HepG2 (cell line): ENCODE measurements at regions not wholly inside any gene's neighbourhood (a gene's known extent, or its start where the extent isn't known, plus 50 kb on each side); places are given as distances from the start of the nearest gene placed in this dataset.

Experiments
- ATAC-seq: fragments of 200-7000 bp; cut with Tn5 transposase; 3 replicates; pipeline ENCODE4 v1.9.1; 2020; ENCODE audit warnings: mild to moderate bottlenecking, moderate library complexity
- BruUV-seq: library from RNA; stranded (reverse); fragments of 400-500 nt; replicated peaks from 2 replicates; lab custom pipeline; 2021; lab: Mats Ljungman, UMichigan
- CTCF ChIA-PET: fragments of 300-600 bp; formaldehyde crosslinking; extraction: SDS; loops from one replicate; lab custom pipeline; 2021; ENCODE audit warnings: low total read pairs, inconsistent platforms, low intra/inter-chr PET ratio; lab: Yijun Ruan, JAX
- POLR2A ChIA-PET: fragments of 350-600 bp; sonication (Branson Sonifier 250); formaldehyde crosslinking; loops from one replicate; lab custom pipeline; 2020; ENCODE audit warnings: antibody characterized with exemption, inconsistent platforms; lab: Yijun Ruan, JAX
- DNase-seq: peaks from one replicate; pipeline ENCODE4 v3.0.0-alpha.2; 2015; ENCODE audit warnings: low spot score
- FAIRE-seq: peaks from 3 replicates; lab custom pipeline; 2011; peaks lifted over from hg19 to GRCh38; lab: Jason Lieb, UNC
- H2AFZ ChIP-seq: one replicate; pipeline ENCODE4 v1.6.1; 2011; ENCODE audit warnings: low read length, inconsistent platforms
- H3K27ac ChIP-seq: fragments of 300-600 bp; 3 replicates; pipeline ENCODE4 v1.8.0; 2011; ENCODE audit warnings: mixed run types, mild to moderate bottlenecking, mixed read lengths, low read length, inconsistent platforms; ENCODE audit not compliant: insufficient read depth; ENCODE audit errors: extremely low read length
- H3K27me3 ChIP-seq, 2 experiments: fragments of 200-600 bp in 1 of 2; 2 replicates in 1 of 2; 3 replicates in 1 of 2; pipeline versions ENCODE4 v1.6.0 to v1.8.0; 2011; ENCODE audit warnings: low read length in 2 of 2, mild to moderate bottlenecking in 2 of 2, moderate library complexity in 2 of 2, inconsistent platforms in 1 of 2; ENCODE audit not compliant: insufficient read depth in 2 of 2, control insufficient read depth in 1 of 2
- H3K36me3 ChIP-seq, 2 experiments: fragments of 200-600 bp in 1 of 2; replicated peaks in 1 of 2; 2 replicates in 1 of 2; 3 replicates in 1 of 2; pipeline versions ENCODE4 v1.5.1 to v1.8.0; 2011; ENCODE audit warnings: low read length in 2 of 2, inconsistent platforms in 1 of 2; ENCODE audit not compliant: insufficient read depth in 2 of 2, control insufficient read depth in 1 of 2
- H3K4me1 ChIP-seq: 2 replicates; pipeline ENCODE4 v1.5.1; 2012; ENCODE audit warnings: low read length, inconsistent platforms; ENCODE audit not compliant: insufficient read depth
- H3K4me2 ChIP-seq: 2 replicates; pipeline ENCODE4 v1.6.0; 2011; ENCODE audit warnings: low read depth, low read length, inconsistent platforms
- H3K4me3 ChIP-seq, 3 experiments: fragments of 200-600 bp in 1 of 3; sonication (generic), shearing (Covaris generic) in 1 of 3; replicated peaks in 1 of 3; 2 replicates each; pipeline ENCODE4 v1.5.1; 2011 to 2016; ENCODE audit warnings: low read length in 3 of 3, inconsistent platforms in 2 of 3, low read depth in 2 of 3, mild to moderate bottlenecking in 2 of 3, control low read depth in 1 of 3, mixed read lengths in 1 of 3; ENCODE audit not compliant: insufficient read depth in 1 of 3
- H3K79me2 ChIP-seq: one replicate; pipeline ENCODE4 v1.6.1; 2011; ENCODE audit warnings: low read length, inconsistent platforms; ENCODE audit not compliant: insufficient read depth
- H3K9ac ChIP-seq: 2 replicates; pipeline ENCODE4 v1.6.0; 2011; ENCODE audit warnings: mild to moderate bottlenecking, low read depth, low read length, inconsistent platforms; ENCODE audit not compliant: insufficient read depth
- H3K9me3 ChIP-seq: 2 replicates; pipeline ENCODE4 v1.5.1; 2012; ENCODE audit warnings: mild to moderate bottlenecking, low read length
- H4K20me1 ChIP-seq: 2 replicates; pipeline ENCODE4 v1.6.0; 2011; ENCODE audit warnings: inconsistent platforms, mild to moderate bottlenecking, low read length, moderate library complexity; ENCODE audit not compliant: insufficient read depth
- ASH2L ChIP-seq: fragments of 300-600, 200-600 bp; sonication (generic); IDR thresholded peaks from 2 replicates; pipeline ENCODE4 v1.7.0; 2017; ENCODE audit warnings: low read depth, mild to moderate bottlenecking, moderate library complexity, mixed read lengths, low read length; ENCODE audit not compliant: insufficient read length
- ATAD3A ChIP-seq: sonication (generic); formaldehyde crosslinking; IDR thresholded peaks from 2 replicates; pipeline ENCODE4 v1.4.0; 2020; ENCODE audit warnings: missing genetic modification reagents
- DRAP1 ChIP-seq: IDR thresholded peaks from 2 replicates; pipeline ENCODE4 v1.6.1; 2016; ENCODE audit warnings: missing genetic modification reagents, missing compliant biosample characterization
- HNF1B ChIP-seq: sonication (generic); formaldehyde crosslinking; IDR thresholded peaks from 2 replicates; pipeline ENCODE4 v1.5.1; 2020; ENCODE audit warnings: mild to moderate bottlenecking, moderate library complexity, missing genetic modification reagents
- KLF12 ChIP-seq: sonication (generic); formaldehyde crosslinking; IDR thresholded peaks from 2 replicates; pipeline ENCODE4 v1.4.0; 2020; ENCODE audit warnings: missing genetic modification reagents, borderline replicate concordance
- MAFF ChIP-seq: IDR thresholded peaks from 2 replicates; pipeline ENCODE4 v1.6.1; 2011; ENCODE audit warnings: low read depth, low read length, improper control_type of control experiment
- MAFK ChIP-seq, 2 experiments: IDR thresholded peaks in 1 of 2; conservative IDR thresholded peaks in 1 of 2; 2 replicates each; pipeline ENCODE4 v1.6.1; 2011; ENCODE audit warnings: improper control_type of control experiment in 2 of 2, low read length in 2 of 2
- MYC ChIP-seq: sonication (generic); formaldehyde crosslinking; IDR thresholded peaks from 2 replicates; pipeline ENCODE4 v1.9.0; 2021; ENCODE audit warnings: missing genetic modification reagents, borderline replicate concordance
- NFYB ChIP-seq: sonication (generic); formaldehyde crosslinking; IDR thresholded peaks from 2 replicates; pipeline ENCODE4 v1.4.0; 2020; ENCODE audit warnings: missing genetic modification reagents
- PREB ChIP-seq: sonication (generic); formaldehyde crosslinking; IDR thresholded peaks from 2 replicates; pipeline ENCODE4 v1.4.0; 2020; ENCODE audit warnings: missing genetic modification reagents
- SP4 ChIP-seq: sonication (generic); formaldehyde crosslinking; IDR thresholded peaks from 2 replicates; pipeline ENCODE4 v1.8.1; 2023; ENCODE audit warnings: mild to moderate bottlenecking, missing genetic modification reagents
- ZNF577 ChIP-seq: sonication (generic); formaldehyde crosslinking; IDR thresholded peaks from 2 replicates; pipeline ENCODE4 v1.4.0; 2020; ENCODE audit warnings: mild to moderate bottlenecking, low read depth, missing genetic modification reagents, borderline replicate concordance
- ZNF749 ChIP-seq: sonication (generic); formaldehyde crosslinking; IDR thresholded peaks from 2 replicates; pipeline ENCODE4 v1.8.0; 2022; ENCODE audit warnings: mild to moderate bottlenecking, missing genetic modification reagents, moderate library complexity, borderline replicate concordance
- in situ Hi-C: cut with HindIII; loops from 2 replicates; pipeline ENCODE4 v1.10.0; 2017; ENCODE audit warnings: low pct_unique_long_range_greater_than_20kb; ENCODE audit not compliant: extremely low pct_ligation_motif_present
- intact Hi-C: fragments of 100-400 bp; cut with micrococcal nuclease; formaldehyde crosslinking; loops from one replicate; pipeline ENCODE4 v1.10.0; 2022; ENCODE audit not compliant: unreplicated experiment

- TF ChIP-seq HNF1B (no peak), KLF12 (no peak)
Observed at GRCh38 chr2:118654945-118655344, 192.5 kb downstream of the EN1 start (continued).

GRCh38 chr2:118650327-118650726 lies 197.1 kb downstream of the EN1 start:
- no peak for TF ChIP-seq NFYB (CRISPR knock-in tag)
- TF ChIP-seq MAFK (conservative IDR thresholded peaks at IDR 0.05 in 1 of 2, IDR thresholded peaks at IDR 0.05 in 1 of 2; ENCODE audit: low read length in 2 of 2): peak; percentile 58 to 68
- TF ChIP-seq DRAP1 (CRISPR knock-in tag): no peak
- no peak for TF ChIP-seq PREB (CRISPR knock-in tag)
- TF ChIP-seq SP4 (CRISPR knock-in tag): no peak
- no peak for TF ChIP-seq ASH2L
- no peak for TF ChIP-seq ATAD3A (CRISPR knock-in tag)
- peak; percentile 44 for TF ChIP-seq MAFF
- TF ChIP-seq ZNF577 (CRISPR knock-in tag): no peak
- no peak for TF ChIP-seq MYC (CRISPR knock-in tag)
- TF ChIP-seq ZNF749 (CRISPR knock-in tag): no peak
- Histone ChIP-seq H3K9me3 (no peaks in the 10 kb centered on the region), H3K27me3 (no peaks in the 10 kb centered on the region), H3K79me2 (no peaks in the 10 kb centered on the region), H2AFZ (no peak overlapping the region), H3K4me3 (no peak overlapping the region), H3K36me3 (no peaks in the 10 kb centered on the region), H3K4me1 (no peaks in the 10 kb centered on the region), H3K9ac (no peak overlapping the region), H3K27ac (no peak overlapping the region), H3K4me2 (no peak overlapping the region), H4K20me1 (no peaks in the 10 kb centered on the region)
- FAIRE-seq (no peak), DNase-seq (no peak), ATAC-seq (no peak)
- ChIA-PET POLR2A (no interaction called here), CTCF (no interaction called here)
- intact Hi-C loops (no loop called here), in situ Hi-C loops (no loop called here)
- BruUV-seq: no TSS peak
